ENCODE measurements at regions not wholly inside any gene's neighbourhood (a gene's known extent, or its start where the extent isn't known, plus 50 kb on each side); places are given as distances from the start of the nearest gene placed in this dataset.

- DNase-seq = no peak
- no peak overlapping the region for H3K27ac ChIP-seq
- H3K36me3 ChIP-seq = no peaks in the 10 kb centered on the region
- peaks cover 18% of the 10 kb centered on the region for H3K27me3 ChIP-seq (ENCODE audit: insufficient read depth, low read depth, severe bottlenecking)
- TF ChIP-seq CTCF (IDR thresholded peaks at IDR 0.05; ENCODE audit: low read depth, low read length) = no peak
- H3K9me3 ChIP-seq (ENCODE audit: severe bottlenecking) = no peaks in the 10 kb centered on the region
- H3K4me3 ChIP-seq (ENCODE audit: low read depth, low read length) = no peak overlapping the region
These were observed 103.3 kb upstream of the KIT start for GRCh38 chr4:54554339-54554990.

- Histone ChIP-seq H3K9me3 (ENCODE audit: severe bottlenecking) (no peaks in the 10 kb centered on the region), H3K36me3 (no peaks in the 10 kb centered on the region), H3K27me3 (ENCODE audit: insufficient read depth, low read depth, severe bottlenecking) (peaks cover 14% of the 10 kb centered on the region), H3K27ac (no peak overlapping the region), H3K4me3 (ENCODE audit: low read depth, low read length) (no peak overlapping the region)
- TF ChIP-seq CTCF (IDR thresholded peaks at IDR 0.05; ENCODE audit: low read depth, low read length) = no peak
- DNase-seq = no peak
These were observed 101.7 kb upstream of the KIT start for GRCh38 chr4:54556051-54556450.

DNA sequence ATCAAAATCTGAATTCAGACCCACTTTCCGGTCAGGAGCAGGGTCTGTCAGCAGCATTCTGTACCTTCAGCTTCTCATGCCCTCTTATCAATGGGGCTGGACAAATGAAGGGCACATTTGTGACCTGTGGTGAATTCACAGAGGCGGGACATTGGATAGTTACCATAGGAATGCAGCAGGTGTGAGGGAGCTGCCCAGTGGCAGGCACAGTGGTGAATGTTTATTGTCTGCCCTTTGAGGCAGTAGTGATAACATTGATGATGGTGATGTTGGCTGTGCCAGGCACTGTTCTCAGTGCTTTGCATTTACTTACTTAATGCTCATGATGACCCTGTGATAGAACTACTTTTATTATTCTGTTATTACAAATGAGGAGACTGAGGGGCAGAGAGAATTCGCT lies 101.2 kb upstream of the KIT start:
- no peak for TF ChIP-seq CTCF (IDR thresholded peaks at IDR 0.05; ENCODE audit: low read depth, low read length)
- Histone ChIP-seq H3K27me3 (ENCODE audit: insufficient read depth, low read depth, severe bottlenecking) (peaks cover 14% of the 10 kb centered on the region), H3K27ac (no peak overlapping the region), H3K4me3 (ENCODE audit: low read depth, low read length) (no peak overlapping the region), H3K36me3 (no peaks in the 10 kb centered on the region), H3K9me3 (ENCODE audit: severe bottlenecking) (no peaks in the 10 kb centered on the region)
- no peak for DNase-seq

- H3K27me3 ChIP-seq (ENCODE audit: insufficient read depth, low read depth, severe bottlenecking) = peaks cover 5% of the 10 kb centered on the region
- no peak for TF ChIP-seq CTCF (IDR thresholded peaks at IDR 0.05; ENCODE audit: low read depth, low read length)
- no peaks in the 10 kb centered on the region for H3K9me3 ChIP-seq (ENCODE audit: severe bottlenecking)
- no peak overlapping the region for H3K4me3 ChIP-seq (ENCODE audit: low read depth, low read length)
- H3K27ac ChIP-seq = no peak overlapping the region
- no peak for DNase-seq
- H3K36me3 ChIP-seq = no peaks in the 10 kb centered on the region
These were observed 98.7 kb upstream of the KIT start for GRCh38 chr4:54558889-54559677.

- Histone ChIP-seq H3K27ac (no peak overlapping the region), H3K4me3 (ENCODE audit: low read depth, low read length) (no peak overlapping the region), H3K9me3 (ENCODE audit: severe bottlenecking) (no peaks in the 10 kb centered on the region), H3K36me3 (no peaks in the 10 kb centered on the region), H3K27me3 (ENCODE audit: insufficient read depth, low read depth, severe bottlenecking) (no peaks in the 10 kb centered on the region)
- no peak for DNase-seq
- no peak for TF ChIP-seq CTCF (IDR thresholded peaks at IDR 0.05; ENCODE audit: low read depth, low read length)
These were observed 97.2 kb upstream of the KIT start for GRCh38 chr4:54560513-54560912.
